NCI-H524 (cell line): ENCODE measurements at regions not wholly inside any gene's neighbourhood (a gene's known extent, or its start where the extent isn't known, plus 50 kb on each side); places are given as distances from the start of the nearest gene placed in this dataset.
A peak's percentile ranks its signal among the peaks of the same experiment; 100 is the strongest.
"Not testable (repeated sequence)": the region's sequence is repeated elsewhere in the genome, so short reads cannot be mapped to it uniquely, and the experiment has no call there.

ENCODE experiments used
- DNase-seq, 2 experiments: peaks; one replicate each; lab custom pipeline; 2025; lab: John Stamatoyannopoulos, UW

DNA sequence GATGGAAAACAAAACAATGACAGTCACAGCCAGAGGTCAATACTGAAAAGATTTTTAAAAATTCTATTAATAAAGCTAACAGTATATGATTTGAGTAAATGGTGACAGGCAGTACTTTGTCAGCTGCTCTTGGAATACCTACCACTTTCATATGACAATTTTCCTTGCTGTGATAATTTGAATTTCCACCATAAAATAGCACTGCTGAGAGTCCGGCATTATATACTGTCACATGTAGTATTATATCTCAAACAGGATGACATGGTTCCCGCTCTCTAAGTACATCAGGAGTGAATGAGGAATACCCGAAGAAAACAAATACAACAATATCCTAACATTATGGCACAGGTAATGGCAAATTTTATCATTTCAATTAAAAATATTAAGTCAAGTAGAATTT, 146.8 kb upstream of the TMPRSS15 start:
- no peak for DNase-seq

DNA sequence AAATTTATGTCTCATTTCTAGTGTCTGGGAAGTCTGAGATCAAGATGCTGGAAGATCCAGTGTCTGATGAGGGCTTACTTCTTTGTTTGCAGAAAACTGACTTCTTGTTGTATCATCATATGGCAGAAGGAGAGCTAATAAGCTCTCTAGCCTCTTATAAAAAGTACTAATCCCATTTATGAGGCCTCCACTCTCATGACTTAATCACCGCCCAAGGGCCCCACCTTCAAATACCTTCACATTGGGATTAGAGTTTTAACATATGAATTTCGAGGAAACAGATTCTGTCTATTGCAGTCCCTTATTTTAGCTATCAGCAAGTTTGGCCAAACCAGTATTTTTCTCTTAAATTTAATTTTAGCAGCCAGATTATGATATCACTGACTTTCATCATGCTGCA, 150.2 kb upstream of the TMPRSS15 start:
- peak; percentile 74 to 92 for DNase-seq

DNA sequence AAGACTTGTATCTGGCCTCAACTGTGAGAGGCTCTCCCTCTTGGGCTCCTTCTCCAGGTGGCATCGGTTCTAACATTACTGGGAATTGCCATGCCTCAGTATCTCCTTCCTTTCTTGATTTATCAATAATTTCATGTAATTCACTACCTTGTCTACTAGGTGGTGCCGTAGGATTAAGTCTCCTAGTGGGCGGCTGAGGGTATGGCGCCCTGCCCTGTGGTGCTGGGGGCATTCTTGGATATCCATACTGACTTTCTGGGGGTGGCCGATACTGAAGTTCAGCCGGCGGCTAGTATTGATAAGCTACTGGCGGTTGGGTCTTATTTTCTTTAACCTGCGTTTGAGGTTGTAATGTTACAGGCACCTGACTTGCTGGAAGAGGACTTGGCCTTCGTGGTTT, 164.2 kb upstream of the TMPRSS15 start:
- DNase-seq: not testable (repeated sequence)

DNA sequence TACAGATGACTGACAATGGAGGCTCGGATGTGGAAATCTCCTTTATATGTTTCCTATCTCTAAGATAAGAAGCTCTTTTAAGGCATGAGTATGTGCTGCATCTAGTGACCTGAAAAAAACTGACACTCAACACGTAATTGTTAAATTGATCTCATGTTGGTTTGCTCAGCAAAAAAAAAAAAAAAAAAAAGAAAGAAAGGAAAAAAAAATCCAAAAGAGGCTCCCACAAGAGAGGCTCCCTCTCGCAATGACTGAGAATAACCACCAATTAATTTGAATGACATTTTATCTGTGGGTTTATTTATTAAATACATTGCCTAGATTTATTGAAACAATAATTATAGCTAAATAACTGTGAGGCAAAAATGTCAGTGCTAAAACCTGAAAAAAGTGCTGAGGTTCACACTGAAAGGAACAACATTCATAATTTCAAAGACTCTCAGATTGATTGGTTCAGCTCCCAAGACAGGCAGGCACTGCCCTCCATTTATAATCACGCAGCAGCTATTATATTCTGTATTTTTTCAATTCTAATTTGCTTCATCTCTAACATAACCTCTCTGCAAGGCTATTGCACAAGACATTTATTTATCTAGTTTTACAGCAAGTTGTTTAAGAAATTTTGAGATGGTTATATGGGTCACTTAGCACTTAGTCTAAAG, 184.5 kb upstream of the TMPRSS15 start:
- DNase-seq: no peak

DNA sequence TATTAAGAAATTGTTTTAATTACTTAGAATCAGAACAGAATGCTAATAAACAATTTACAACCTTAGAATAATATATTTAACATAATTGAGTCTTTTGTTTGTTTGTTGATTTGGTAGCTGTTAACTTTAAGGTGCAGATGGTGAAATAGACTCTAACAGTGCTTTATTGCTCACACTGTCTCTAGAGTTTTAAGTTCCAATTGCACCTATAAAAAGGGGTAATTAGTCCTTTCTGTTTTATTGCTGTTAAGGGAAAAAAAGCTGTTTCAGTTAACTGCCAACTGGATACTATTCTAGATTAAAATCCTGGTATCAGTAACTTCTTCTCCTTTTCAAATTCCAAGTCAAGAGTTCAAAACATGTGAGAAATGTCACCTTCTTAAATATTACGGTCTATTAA, 197.6 kb upstream of the TMPRSS15 start:
- no peak for DNase-seq

DNA sequence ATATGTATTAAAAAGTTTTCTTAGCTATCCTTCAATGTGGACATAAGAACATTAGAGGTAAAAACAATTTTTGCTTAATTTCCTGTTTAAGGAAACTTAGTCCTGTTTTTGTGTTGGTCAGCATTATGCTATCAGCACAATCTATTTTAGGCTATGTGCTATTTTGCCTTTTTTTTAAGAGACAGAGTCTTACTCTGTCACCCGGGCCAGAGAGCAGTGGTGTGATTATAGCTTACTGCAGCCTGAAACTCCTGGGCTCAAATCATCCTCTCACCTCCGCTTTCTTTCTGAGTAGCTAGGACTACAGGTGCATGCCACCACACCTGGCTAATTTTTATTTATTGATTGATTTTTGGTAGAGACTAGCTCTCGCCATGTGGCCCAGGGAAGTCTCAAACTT, 199.1 kb upstream of the TMPRSS15 start:
- no peak for DNase-seq

DNA sequence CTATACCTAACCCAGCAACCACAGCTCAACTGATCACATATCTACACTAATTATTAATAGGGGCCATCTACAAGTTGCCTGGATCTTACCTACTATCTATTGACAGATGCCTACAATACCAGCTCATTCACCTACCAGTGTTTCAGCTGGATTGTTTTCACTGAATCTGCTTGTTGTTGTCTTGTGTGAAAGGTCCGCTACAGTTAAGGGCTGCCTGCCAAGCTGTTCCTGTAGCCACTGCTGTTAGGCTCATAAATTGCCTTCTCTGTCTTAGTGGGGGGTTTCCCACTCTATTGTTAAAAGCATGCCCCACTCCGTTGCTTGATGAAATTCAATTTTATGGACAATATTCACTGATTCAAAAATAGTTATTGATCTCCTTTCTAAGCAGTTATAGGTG, 199.7 kb upstream of the TMPRSS15 start:
- DNase-seq: no peak

DNA sequence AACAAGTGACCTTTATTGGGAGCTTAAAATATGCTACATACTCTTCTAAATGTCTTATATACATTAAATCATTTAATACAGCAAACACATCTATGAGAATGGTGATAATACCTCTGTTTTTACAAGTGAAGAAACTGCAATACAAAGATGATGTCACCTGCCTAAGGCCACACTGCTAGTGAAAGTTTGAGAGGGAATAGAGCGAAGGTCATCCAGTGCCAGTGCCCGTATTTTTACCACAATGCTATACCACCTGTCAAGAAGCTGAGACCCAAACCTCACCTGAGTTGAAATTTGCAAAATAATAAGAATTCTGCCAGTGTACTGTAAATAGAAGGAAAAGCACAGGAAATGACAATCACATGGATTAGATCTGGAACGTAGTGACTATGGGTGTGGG, 200.4 kb upstream of the TMPRSS15 start:
- no peak for DNase-seq

DNA sequence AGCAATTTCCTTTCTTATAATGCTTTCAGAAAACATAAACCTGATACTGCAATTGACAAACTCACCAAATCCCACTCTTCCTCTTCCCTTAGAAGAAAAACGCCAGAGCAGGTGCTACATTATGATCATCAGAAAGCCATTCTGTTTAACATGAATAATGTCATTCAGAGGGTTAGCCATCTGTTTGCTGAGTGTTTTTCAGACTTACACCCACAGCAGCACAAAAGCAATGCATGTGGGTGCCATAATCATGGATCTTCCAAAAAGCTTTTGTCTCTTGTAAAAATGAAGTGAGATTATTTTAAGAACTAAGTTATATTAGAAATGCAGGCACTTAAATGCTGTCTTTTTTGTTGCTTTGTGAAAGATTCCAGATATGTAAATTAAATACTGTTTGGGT, 204.6 kb upstream of the TMPRSS15 start:
- peak; percentile 75 to 94 for DNase-seq

DNA sequence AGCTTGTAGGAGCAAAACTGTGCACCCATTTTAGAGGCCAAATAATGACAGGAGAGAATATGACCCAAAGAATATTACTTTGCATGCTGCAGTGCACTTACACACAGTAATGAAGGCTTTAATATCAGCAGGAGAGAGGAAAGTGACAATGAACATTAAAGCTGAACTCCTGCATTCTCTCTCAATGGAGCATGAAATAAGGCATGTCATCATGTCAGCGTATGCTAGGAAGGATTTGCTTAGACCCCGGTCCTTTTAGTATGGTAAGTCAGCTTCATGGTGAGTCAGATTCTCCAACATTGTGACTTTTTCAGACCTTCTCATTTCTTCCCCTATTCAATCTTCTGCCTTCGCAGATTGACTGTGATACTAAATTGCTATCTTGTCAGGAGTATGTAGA, 210.7 kb upstream of the TMPRSS15 start:
- no peak for DNase-seq

DNA sequence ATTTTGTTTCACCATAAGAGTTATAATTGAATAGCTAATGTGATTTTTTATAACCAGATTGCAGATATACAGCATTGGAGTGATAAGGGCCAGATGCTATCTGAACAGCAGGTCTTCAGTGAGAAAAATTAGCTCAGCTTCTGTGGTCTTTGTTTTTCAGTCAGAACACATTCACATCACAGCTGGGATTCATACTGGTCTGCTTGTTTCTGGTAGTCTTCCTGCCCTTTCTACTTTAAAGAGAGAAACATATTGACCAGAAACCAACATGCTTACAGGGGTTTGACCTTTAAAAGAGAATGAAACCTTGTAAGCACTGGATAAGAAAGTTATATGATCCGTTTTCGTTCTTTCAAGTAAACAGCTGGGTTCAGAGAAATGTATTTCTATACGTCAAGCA, 213.7 kb upstream of the TMPRSS15 start:
- peak in 1 of 2 experiments; percentile 31 for DNase-seq

DNA sequence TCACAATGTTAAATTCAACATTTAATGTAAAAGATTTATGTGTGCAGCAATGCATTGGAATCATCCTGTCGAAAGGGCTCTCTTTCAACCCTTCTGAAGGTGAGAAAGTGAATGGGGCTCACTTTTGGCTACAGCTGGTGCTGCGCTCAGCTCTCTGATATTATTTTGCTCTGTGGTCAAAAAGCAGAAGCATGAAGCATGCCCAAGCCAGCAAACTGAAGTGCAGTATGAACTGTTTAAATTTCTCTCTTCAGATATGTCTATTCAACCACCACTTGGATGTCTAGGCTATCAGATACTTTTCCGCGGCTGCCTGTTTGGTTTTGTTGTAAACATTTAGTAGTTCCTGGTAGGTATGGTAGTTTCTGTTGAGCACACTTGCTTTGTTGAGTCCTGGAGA, 216.9 kb upstream of the TMPRSS15 start:
- no peak for DNase-seq

DNA sequence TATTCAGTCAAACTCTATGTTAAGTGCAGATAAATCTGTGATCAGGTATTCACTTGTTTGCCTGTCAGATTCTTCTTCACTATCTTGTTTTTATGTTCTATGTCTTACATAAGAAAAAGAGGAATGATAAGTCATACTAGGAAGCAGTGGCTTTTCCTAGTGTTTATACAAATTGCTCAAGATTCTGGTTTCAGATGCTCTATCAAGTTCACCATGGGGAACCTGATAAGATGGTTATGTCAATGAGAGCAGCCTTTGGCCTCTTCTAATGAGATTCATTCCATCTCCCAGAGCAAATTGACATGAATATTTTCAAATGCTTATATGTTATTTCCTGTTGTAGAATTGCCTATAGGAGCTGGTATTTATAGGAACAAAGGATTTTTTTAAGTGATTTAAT, 218.8 kb upstream of the TMPRSS15 start:
- DNase-seq: no peak

DNA sequence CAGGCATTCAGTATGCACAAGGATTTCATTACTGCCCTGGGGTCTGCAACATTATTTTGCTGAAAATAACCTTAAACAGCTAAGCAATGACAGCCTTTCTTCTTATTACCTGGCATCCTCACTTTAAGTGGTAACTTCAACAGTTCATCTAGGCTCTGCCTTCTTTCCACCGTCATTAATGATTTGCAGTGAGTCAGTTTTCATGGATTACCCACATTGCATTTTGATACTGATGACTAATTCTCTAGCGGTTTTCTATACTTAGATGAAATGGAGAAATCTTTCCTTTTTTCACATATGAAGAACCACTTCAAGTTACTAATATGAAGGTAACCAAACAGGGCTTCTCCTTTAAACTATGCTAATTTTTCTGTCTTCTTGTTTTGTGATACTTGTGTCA, 226.9 kb upstream of the TMPRSS15 start:
- DNase-seq: no peak

DNA sequence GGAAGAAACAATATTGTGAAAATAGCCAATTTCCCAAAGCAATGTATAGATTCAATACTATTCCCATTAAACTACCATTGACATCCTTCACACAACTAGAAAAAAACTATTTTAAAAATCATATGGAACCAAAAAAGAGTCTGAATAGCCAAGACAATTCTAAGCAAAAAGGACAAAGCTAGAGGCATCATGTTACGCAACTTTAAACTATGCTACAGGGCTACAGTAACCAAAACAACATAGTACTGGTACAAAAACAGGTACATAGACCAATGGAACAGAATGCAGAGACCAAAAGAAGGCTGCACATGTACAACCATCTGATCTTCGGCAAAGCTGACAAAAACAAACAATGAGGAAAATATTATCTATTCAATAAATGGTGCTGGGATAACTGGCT, 233.3 kb upstream of the TMPRSS15 start:
- no peak for DNase-seq

DNA sequence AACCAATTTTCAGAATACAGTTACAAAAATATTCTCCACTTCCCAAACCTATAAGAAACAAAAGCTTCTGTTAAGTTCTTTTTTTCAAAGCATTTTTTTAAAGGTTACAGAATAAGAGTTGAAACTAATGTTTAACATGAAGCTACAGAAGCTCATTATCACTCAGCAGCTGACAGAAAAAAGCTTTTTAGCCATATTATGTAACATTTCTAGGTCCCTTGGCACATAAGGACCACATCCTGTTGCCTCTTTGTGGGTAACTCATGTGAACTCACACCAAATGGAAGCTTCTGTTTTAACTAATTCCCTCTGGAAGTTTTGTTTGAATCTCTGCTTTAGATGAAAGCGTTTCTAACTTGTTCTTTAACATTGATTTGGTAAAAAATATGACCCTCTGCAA, 242.5 kb upstream of the TMPRSS15 start:
- DNase-seq: no peak

DNA sequence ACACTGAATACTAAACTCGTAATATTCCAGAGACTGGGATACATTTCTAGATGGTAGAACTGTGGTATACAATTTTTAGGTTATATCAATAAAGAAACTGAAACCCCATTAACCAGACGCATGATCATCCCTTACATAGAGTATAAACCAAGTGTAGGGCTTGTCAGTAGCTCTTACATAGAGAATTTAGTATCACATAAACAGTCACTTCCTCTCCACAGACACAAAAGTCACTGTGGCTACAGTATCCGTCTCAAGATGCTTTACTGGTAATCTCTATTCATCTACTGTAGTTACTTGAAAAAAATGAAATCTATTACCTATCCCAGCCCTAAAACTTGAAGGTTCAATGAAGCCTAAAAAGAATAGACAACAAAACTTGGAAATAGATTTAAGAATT, 252.3 kb upstream of the TMPRSS15 start:
- DNase-seq: no peak

DNA sequence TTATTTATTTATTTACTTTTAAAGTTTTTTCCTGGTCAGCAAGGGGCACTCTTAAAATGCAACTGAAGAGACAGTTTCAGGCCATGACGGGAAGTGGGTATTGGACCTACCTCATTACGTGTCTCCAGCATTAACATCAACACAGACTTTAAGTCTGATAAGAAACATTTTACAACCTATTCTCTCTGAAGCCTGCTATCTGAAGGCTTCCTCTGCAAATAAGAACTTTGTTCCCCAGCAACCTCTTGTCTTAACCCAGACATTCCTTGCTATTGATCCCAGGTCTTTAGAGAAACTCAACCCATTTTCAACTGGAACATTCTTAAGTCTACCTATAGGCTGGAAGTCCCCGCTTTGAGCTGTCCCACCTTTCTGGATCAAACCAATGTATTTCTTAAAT, 258.3 kb upstream of the TMPRSS15 start:
- no peak for DNase-seq

DNA sequence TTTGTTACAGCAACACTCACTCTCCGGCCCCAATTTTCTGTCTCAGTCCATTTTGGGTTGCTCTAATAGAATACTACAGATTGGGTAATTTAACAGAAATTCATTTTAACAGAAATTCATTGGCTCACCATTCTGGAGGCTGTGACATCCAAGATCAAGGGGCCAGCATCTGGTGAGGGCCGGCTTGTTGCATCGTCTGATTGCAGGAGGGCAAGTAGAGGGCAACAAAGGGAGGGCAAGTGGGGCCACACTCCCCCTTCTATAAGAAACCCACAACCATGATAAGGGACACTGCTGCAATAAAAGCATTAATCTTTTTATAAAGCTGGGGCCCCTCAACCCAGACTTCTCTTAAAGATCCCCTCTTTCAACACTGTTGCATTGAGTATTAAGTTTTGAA, 260.1 kb upstream of the TMPRSS15 start:
- no peak for DNase-seq

DNA sequence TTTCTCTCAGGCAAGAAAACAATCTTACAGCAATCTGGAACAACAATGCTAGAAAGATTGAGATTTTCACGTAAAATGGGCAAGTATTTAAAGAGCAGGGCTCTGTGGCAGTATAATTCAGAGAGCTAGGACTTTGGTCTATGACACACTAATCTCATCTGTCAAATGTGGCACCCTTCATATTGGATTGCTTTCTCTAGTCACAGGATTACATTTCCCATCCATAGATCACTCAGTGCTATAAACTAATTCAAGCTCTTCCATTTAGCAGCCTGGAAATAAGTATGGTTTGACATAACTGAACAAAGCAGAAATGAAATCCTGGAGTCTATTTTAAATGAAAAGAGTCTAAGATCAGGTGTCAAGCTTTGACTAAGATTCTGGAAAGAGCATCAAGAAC, 263.1 kb upstream of the TMPRSS15 start:
- no peak for DNase-seq

DNA sequence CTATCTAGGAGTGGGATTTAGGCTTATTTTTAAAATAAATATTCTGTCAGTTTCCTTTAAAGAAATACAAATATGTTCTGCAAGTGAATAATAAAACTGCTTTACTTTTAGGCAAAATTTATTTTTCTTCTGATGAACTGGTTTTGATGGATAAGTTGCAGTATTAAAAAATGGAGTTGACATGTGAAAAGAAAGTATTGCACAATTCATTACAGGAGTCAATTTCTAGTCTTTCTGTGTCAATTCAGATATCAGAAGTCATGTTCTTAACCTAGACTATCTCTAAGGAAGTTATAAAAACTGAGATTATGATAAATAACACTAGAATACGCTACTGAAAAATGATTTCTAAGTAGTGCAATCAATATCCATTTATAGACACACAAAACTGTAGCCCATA, 270.2 kb upstream of the TMPRSS15 start:
- no peak for DNase-seq

DNA sequence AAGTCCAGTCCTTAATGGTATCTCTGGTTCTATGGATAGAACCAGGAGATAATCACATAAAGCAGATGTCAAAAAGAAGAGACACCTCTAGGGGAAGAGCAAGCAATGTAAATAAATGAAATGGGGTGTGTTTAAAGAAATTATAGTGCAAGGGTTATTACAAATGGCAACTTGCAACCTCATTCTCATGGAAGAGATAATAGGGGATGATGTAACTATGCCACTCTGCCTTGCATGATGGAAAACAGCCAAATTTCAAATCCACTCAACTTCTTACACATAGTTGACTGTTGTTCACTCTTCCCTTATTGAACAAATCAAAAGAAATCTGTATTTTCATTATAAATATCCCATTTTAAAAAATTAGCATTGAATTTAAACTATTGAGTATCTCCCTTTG, 274.0 kb upstream of the TMPRSS15 start:
- DNase-seq: no peak

DNA sequence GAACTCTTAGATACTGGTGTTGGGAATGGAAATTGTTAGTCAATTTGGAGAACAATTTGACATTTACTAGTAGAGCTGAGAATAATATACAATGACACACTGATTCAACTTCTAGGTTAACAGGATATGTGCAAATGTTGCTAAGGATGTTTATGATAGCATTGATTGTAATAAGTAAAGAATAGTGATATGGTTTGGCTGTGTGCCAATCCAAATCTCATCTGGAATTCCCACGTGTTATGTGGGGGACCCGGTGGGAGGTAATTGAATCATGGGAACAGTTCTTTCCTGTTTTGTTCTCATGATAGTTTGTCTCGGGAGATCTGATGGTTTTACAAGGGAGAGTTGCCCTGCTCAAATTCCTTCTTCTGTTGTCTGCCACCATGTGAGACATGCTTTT, 302.4 kb upstream of the TMPRSS15 start:
- DNase-seq: no peak

DNA sequence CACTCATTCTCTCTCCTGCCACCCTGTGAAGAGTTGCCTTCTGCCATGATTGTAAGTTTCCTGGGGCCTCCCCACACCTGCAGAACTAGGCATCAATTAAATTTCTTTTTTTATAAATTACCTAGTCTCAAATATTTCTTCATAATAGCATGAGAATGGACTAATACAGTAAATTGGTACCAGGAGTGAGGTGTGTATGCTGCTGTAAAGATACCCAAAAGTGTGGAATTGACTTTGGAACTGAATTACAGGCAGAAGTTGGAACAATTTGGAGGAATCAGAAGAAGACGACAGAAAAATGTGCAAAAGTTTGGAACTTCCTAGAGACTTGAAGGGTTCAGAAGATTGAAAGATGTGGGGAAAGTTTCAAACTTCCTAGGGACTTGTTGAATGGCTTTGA, 308.1 kb upstream of the TMPRSS15 start:
- no peak for DNase-seq

DNA sequence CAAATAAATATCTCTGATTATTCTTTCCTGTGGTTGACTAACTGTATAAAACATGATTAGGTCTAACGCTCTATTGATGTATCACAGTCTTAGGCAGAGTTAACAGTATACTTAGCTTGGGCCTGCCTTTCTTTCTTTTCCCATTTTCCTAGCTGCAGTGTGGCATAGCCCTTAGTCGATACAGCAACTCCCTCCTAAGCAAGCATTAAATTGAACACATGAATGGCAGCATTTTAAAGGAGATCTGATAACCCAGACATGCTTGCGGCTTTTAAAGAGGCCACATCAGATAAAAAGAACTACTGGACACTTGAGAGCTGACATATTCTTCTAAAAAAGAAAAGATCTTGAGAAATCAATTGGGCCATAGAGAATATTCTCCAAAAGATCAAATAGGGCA, 312.0 kb upstream of the TMPRSS15 start:
- no peak for DNase-seq
